COLO668 (cell line): ENCODE measurements at regions not wholly inside any gene's neighbourhood (a gene's known extent, or its start where the extent isn't known, plus 50 kb on each side); places are given as distances from the start of the nearest gene placed in this dataset.
"Not testable (repeated sequence)": the region's sequence is repeated elsewhere in the genome, so short reads cannot be mapped to it uniquely, and the experiment has no call there.

ENCODE experiments used
- DNase-seq: peaks from one replicate; lab custom pipeline; 2025; ENCODE audit not compliant: unreplicated experiment; lab: John Stamatoyannopoulos, UW

- DNase-seq = no peak
Observed at GRCh38 chr2:167803449-167803988, 443.9 kb downstream of the STK39 start.

GRCh38 chr2:167794554-167795255, 452.7 kb downstream of the STK39 start:
- DNase-seq = no peak

GRCh38 chr2:167793725-167794124, 453.7 kb downstream of the STK39 start:
- no peak for DNase-seq

- no peak for DNase-seq
Observed at GRCh38 chr2:167792126-167792525, 455.3 kb downstream of the STK39 start.

- DNase-seq = no peak
Observed at GRCh38 chr2:167790781-167791450, 456.5 kb downstream of the STK39 start.

GRCh38 chr2:167790189-167790588, 457.2 kb downstream of the STK39 start:
- no peak for DNase-seq

GRCh38 chr2:167787562-167787961, 459.8 kb downstream of the STK39 start:
- DNase-seq = no peak

GRCh38 chr2:167787021-167787420, 460.4 kb downstream of the STK39 start:
- DNase-seq = no peak

- no peak for DNase-seq
Observed at GRCh38 chr2:167785606-167786216, 461.7 kb downstream of the STK39 start.

- DNase-seq = no peak
Observed at GRCh38 chr2:167784084-167784425, 463.3 kb downstream of the STK39 start.

GRCh38 chr2:167783261-167784083, 463.9 kb downstream of the STK39 start:
- no peak for DNase-seq

- DNase-seq = not testable (repeated sequence)
Observed at GRCh38 chr2:167781629-167782028, 465.8 kb downstream of the STK39 start.

GRCh38 chr2:167776359-167776758, 471.0 kb downstream of the STK39 start:
- DNase-seq = no peak

GRCh38 chr2:167771628-167772027, 475.8 kb downstream of the STK39 start:
- no peak for DNase-seq

- no peak for DNase-seq
Observed at GRCh38 chr2:167769020-167769419, 478.4 kb downstream of the STK39 start.

GRCh38 chr2:167767830-167768229, 479.6 kb downstream of the STK39 start:
- DNase-seq = no peak

GRCh38 chr2:167764772-167765341, 482.5 kb downstream of the STK39 start:
- no peak for DNase-seq

GRCh38 chr2:167761465-167762136, 485.8 kb downstream of the STK39 start:
- DNase-seq = no peak

- no peak for DNase-seq
Observed at GRCh38 chr2:167759531-167759930, 487.9 kb downstream of the STK39 start.

- DNase-seq = no peak
Observed at GRCh38 chr2:167758292-167758691, 489.1 kb downstream of the STK39 start.
